HUES48 (cell line): ENCODE measurements at regions not wholly inside any gene's neighbourhood (a gene's known extent, or its start where the extent isn't known, plus 50 kb on each side); places are given as distances from the start of the nearest gene placed in this dataset.

Experiments used
- H3K27ac ChIP-seq: one replicate; pipeline ENCODE4 v1.7.0; 2013; ENCODE audit warnings: low read depth, low read length, inconsistent platforms
- H3K27me3 ChIP-seq: 2 replicates; pipeline ENCODE4 v1.6.1; 2013; ENCODE audit warnings: mild to moderate bottlenecking, low read length; ENCODE audit not compliant: control insufficient read depth, insufficient read depth
- H3K36me3 ChIP-seq: 2 replicates; pipeline ENCODE4 v1.6.1; 2013; ENCODE audit warnings: low read length; ENCODE audit not compliant: control insufficient read depth, insufficient read depth
- H3K4me1 ChIP-seq: 2 replicates; pipeline ENCODE4 v1.6.1; 2013; ENCODE audit warnings: mild to moderate bottlenecking, low read length; ENCODE audit not compliant: control insufficient read depth, insufficient read depth
- H3K4me3 ChIP-seq: 2 replicates; pipeline ENCODE4 v1.5.1; 2013; ENCODE audit warnings: mild to moderate bottlenecking, low read depth, low read length
- H3K9ac ChIP-seq: 2 replicates; pipeline ENCODE4 v1.6.1; 2013; ENCODE audit warnings: mild to moderate bottlenecking, low read depth, low read length, moderate library complexity
- H3K9me3 ChIP-seq: 2 replicates; pipeline ENCODE4 v1.6.1; 2013; ENCODE audit warnings: low read length; ENCODE audit not compliant: control insufficient read depth, insufficient read depth

DNA sequence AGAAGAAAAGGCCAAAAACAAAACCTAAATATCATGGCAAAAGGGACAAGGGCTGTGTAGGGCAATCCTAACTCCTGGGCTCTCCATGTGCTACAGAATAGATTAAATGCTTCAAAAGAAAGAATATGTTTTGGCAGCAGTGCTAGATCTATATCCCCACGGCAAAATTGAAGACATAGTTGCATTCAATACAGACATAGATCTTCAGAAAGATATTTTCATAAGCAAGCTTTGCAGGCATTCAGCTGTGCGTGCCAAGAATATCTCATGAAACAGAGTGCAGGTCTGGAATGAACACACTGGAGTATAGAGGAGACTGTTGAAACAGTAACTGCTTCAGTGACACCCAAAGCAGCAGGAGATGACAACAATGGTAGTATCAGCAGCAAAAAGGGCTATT lies 1476.9 kb downstream of the ARAP2 start:
- Histone ChIP-seq H3K4me1 (no peaks in the 10 kb centered on the region), H3K4me3 (no peak overlapping the region), H3K36me3 (no peaks in the 10 kb centered on the region), H3K27me3 (no peaks in the 10 kb centered on the region), H3K9me3 (no peaks in the 10 kb centered on the region), H3K27ac (no peak overlapping the region), H3K9ac (no peak overlapping the region)

DNA sequence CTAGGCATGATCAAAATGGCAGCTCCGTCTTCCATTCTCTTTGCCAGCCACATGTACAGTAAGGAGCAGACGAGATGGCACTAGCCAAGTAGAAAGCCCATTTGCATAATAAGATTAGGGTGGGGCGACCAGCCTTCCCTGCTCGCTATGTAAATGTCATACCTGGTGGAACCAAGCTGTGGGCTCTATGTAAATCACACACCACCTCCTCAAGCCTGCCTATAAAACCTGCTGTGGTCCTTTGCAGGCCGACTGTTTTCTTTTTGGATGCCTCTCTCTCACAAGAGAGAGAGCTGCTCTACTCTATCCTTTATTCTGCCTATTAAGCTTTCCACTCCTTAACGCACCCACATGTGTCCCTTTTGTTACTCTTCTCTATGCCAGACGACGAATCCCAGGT lies 1472.7 kb downstream of the ARAP2 start:
- Histone ChIP-seq H3K9me3 (no peaks in the 10 kb centered on the region), H3K27me3 (no peaks in the 10 kb centered on the region), H3K4me3 (no peak overlapping the region), H3K36me3 (no peaks in the 10 kb centered on the region), H3K27ac (no peak overlapping the region), H3K4me1 (no peaks in the 10 kb centered on the region), H3K9ac (no peak overlapping the region)

DNA sequence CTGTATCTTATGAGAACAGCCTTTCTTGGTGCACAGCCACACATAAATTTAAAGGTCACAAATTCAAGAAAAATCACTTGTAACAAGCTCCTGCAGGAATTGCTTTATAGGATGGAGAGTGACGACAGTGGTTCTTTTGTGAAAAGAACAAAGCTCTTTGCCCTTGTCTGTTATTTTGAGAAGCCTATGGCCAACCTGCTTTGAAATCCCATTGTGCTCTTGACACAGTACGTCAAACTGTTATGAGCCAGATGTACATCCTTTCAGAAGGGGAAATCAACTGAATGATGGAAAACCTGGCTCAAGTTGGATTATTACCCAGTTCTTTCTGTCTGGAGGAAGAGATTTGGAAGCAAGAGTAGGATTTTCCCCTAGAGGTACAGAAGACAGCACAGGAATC lies 1454.2 kb downstream of the ARAP2 start:
- no peaks in the 10 kb centered on the region for H3K36me3 ChIP-seq
- H3K9me3 ChIP-seq = no peaks in the 10 kb centered on the region
- H3K4me3 ChIP-seq = no peak overlapping the region
- no peaks in the 10 kb centered on the region for H3K27me3 ChIP-seq
- no peak overlapping the region for H3K27ac ChIP-seq
- no peak overlapping the region for H3K9ac ChIP-seq
- no peaks in the 10 kb centered on the region for H3K4me1 ChIP-seq

DNA sequence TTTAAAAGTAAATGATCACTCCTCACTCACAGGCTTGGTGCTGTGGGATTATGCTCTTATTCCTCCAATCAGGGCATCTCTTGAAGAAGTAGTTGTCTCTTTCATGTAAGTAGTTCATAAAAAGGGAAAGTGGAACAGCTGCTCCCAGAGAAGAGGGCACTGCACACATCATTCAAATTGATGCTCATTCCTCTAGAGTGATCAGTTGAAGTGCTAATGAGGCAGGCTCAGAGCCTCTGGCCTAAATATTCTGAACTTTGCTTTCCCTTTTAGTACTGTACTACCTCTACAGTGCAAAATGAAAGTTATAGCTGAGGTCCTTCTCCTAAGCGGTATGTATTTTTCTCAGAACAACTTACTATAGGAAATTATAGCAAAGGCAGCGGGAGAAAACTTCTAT lies 1453.1 kb downstream of the ARAP2 start:
- Histone ChIP-seq H3K27ac (no peak overlapping the region), H3K36me3 (no peaks in the 10 kb centered on the region), H3K27me3 (no peaks in the 10 kb centered on the region), H3K9me3 (no peaks in the 10 kb centered on the region), H3K4me1 (no peaks in the 10 kb centered on the region), H3K4me3 (no peak overlapping the region), H3K9ac (no peak overlapping the region)

DNA sequence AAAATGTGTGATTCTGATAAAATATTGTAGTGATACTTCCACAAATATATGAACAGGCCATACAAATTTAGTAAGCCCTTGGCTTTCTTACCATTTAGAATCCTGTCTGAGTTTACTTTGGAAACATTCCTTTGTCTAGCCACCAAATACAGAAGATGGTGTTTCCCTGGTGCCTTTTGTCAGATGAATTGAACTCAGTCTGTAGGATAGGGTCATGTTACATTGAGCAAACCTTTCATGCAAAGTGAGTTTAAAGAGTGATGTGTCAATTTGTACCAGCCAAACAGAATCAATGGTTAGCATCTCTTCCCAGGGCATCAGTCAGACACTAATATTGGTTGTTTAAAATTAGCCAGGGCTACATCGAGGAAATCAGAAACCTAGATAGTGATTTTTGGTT lies 1443.4 kb downstream of the ARAP2 start:
- Histone ChIP-seq H3K4me3 (no peak overlapping the region), H3K4me1 (no peaks in the 10 kb centered on the region), H3K9ac (no peak overlapping the region), H3K27ac (no peak overlapping the region), H3K9me3 (no peaks in the 10 kb centered on the region), H3K27me3 (no peaks in the 10 kb centered on the region), H3K36me3 (no peaks in the 10 kb centered on the region)

DNA sequence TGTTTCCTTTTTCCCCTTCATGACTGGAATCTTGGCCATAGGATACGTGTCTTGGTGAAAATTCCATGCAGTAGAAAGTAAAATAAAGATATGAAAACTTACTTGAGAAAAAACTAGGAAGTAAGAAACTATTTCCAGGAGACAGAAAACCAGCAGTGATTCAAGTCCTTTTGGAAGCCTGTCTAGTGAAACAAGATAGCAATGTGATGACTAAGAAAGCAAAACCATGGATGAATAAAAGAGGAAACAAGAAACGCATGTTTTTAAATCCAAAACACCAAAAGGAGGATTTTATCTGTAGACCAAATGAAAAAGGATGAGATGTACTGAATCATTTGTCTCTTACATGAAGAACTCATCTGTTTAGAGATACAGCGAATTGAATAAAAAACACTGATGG lies 1430.0 kb downstream of the ARAP2 start:
- Histone ChIP-seq H3K4me3 (no peak overlapping the region), H3K27ac (no peak overlapping the region), H3K9me3 (no peaks in the 10 kb centered on the region), H3K36me3 (no peaks in the 10 kb centered on the region), H3K27me3 (no peaks in the 10 kb centered on the region), H3K4me1 (no peaks in the 10 kb centered on the region), H3K9ac (no peak overlapping the region)

DNA sequence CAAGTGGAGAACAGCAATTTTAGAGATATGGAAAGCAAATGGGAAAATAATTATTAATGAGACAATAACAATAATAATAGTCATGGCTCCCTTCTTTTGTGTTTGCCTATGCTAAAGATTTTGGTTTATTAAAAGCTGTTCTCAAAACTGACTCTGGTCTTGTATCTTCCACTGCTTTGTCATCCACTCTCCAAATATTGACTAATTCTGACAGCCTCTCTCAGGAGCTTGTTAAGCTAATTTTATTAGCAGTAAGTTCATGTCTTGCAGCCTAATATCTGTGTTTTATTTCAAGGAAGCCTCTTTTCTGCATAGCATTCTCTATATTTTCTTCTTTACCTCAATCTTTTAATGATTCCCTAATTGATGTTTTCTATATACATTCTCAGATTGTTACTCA lies 1419.8 kb downstream of the ARAP2 start:
- no peaks in the 10 kb centered on the region for H3K9me3 ChIP-seq
- H3K27me3 ChIP-seq = no peaks in the 10 kb centered on the region
- H3K36me3 ChIP-seq = no peaks in the 10 kb centered on the region
- no peaks in the 10 kb centered on the region for H3K4me1 ChIP-seq
- H3K27ac ChIP-seq = no peak overlapping the region
- no peak overlapping the region for H3K4me3 ChIP-seq
- H3K9ac ChIP-seq = no peak overlapping the region

DNA sequence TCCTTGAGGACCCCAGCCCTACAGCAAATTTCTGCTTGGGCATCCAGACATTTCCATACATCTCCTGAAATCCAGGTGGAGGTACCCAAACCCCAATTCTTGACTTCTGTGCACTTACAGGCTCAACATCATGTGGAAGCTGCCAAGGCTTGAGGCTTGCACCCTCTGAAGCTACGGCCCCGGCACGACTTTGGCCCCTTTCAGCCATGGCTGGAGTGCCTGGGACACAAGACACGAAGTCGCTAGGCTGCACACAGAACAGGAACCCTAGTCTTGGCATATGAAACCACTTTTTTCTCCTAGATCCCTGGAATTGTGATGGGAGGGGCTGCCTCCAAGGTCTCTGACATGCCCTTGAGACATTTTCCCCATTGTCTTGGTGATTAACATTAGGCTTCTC lies 1417.7 kb downstream of the ARAP2 start:
- no peaks in the 10 kb centered on the region for H3K9me3 ChIP-seq
- H3K27me3 ChIP-seq = no peaks in the 10 kb centered on the region
- no peak overlapping the region for H3K4me3 ChIP-seq
- no peaks in the 10 kb centered on the region for H3K4me1 ChIP-seq
- H3K27ac ChIP-seq = no peak overlapping the region
- no peaks in the 10 kb centered on the region for H3K36me3 ChIP-seq
- H3K9ac ChIP-seq = no peak overlapping the region

DNA sequence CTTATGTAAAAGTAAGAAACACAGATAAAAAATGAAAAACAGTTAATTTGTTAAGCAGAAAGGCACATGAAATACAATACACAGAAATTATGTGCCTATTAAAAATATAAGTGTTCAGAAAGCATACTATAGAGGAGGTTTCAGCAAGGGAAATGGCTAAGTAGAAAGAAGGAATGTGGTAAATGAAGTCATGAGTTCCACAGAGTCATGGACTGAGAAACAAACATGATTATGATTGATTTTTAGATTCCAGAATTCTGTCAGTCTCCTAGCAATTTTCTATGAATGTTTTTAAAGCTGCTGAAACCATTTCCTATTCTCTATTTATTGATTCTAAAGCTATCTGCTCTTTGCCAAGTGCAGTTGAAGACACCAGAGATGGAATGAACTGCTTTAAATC lies 1398.4 kb downstream of the ARAP2 start:
- Histone ChIP-seq H3K9ac (no peak overlapping the region), H3K27ac (no peak overlapping the region), H3K4me3 (no peak overlapping the region), H3K36me3 (no peaks in the 10 kb centered on the region), H3K9me3 (no peaks in the 10 kb centered on the region), H3K4me1 (no peaks in the 10 kb centered on the region), H3K27me3 (no peaks in the 10 kb centered on the region)

DNA sequence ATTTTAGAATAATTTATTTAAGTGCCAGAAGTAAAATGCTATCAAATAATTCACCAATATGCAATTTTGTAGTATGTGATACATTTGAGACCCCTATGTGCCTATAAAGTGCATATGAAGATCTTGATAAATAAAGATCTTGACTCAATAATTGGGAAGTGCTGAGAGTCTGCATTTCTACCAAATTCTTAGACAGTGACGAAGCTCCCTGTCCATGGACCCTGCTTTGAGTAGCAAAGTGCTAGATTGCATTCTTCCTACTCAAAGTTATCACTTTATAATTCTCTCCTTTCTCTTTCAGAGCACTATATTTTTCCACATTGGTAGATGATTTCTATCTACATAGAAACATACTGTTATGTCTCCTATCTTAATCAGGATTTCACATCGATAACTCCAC lies 1393.9 kb downstream of the ARAP2 start:
- Histone ChIP-seq H3K9me3 (no peaks in the 10 kb centered on the region), H3K9ac (no peak overlapping the region), H3K4me3 (no peak overlapping the region), H3K27me3 (no peaks in the 10 kb centered on the region), H3K36me3 (no peaks in the 10 kb centered on the region), H3K4me1 (no peaks in the 10 kb centered on the region), H3K27ac (no peak overlapping the region)

DNA sequence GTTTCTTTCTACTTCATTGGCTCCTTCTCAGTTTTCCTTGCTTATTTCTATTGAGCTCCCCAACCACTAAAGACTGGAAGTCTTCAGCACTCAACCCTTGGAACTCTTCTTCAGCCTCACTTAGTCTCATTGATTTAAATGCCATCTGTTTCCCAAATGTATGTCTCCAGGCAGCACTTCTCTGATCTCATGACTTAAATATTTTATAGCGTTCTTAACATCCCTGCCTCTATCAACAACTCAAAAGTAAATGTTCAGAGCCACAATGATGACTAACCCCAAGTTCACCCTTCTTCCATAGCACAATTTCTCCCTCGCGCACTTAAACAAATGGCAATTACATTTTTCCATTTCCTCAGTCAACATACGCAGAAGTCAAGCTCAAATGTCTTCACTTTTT lies 1393.3 kb downstream of the ARAP2 start:
- Histone ChIP-seq H3K9me3 (no peaks in the 10 kb centered on the region), H3K9ac (no peak overlapping the region), H3K27ac (no peak overlapping the region), H3K4me3 (no peak overlapping the region), H3K36me3 (no peaks in the 10 kb centered on the region), H3K27me3 (no peaks in the 10 kb centered on the region), H3K4me1 (no peaks in the 10 kb centered on the region)

DNA sequence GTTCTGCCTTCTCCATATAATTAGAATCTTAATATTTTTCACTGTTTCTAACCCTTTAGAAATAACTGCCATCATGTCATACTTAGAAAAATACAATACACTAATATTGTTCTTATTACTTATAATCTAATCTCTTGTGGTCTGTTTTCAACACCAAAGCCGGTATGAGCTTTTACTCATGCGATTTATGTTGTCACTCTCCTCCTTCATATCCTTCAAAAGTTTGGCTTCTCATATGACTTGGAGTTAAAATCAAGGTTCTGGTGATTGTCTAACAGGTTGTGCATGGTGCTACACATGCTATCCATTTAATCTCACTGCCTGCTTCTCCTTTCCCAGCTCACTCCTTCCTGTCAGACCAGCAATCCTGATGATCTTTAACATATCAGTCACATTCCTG lies 1392.9 kb downstream of the ARAP2 start:
- no peak overlapping the region for H3K9ac ChIP-seq

More for the DNA sequence above, 1392.9 kb downstream of the ARAP2 start:
- H3K4me1 ChIP-seq = no peaks in the 10 kb centered on the region
- H3K27me3 ChIP-seq = no peaks in the 10 kb centered on the region
- H3K36me3 ChIP-seq = no peaks in the 10 kb centered on the region
- no peak overlapping the region for H3K27ac ChIP-seq
- no peak overlapping the region for H3K4me3 ChIP-seq
- H3K9me3 ChIP-seq = no peaks in the 10 kb centered on the region
